ENCODE measurements at regions not wholly inside any gene's neighbourhood (a gene's known extent, or its start where the extent isn't known, plus 50 kb on each side); places are given as distances from the start of the nearest gene placed in this dataset.

- no peak for TF ChIP-seq HSF4 (CRISPR knock-in tag; IDR thresholded peaks at IDR 0.05; ENCODE audit: borderline replicate concordance)
- TF ChIP-seq BRCA1 (IDR thresholded peaks at IDR 0.05) = no peak
- TF ChIP-seq BRCA1 (CRISPR knock-in tag; IDR thresholded peaks at IDR 0.05) = no peak
- TF ChIP-seq NEUROD1 (IDR thresholded peaks at IDR 0.05; ENCODE audit: borderline replicate concordance, low read depth, low read length, partially characterized antibody) = no peak
- TF ChIP-seq ZNF239 (CRISPR knock-in tag; IDR thresholded peaks at IDR 0.05) = no peak
- no peak for TF ChIP-seq IRF2 (CRISPR knock-in tag; IDR thresholded peaks at IDR 0.05)
- TF ChIP-seq SMARCA5 (IDR thresholded peaks at IDR 0.05) = no peak
- no peak for TF ChIP-seq ZNF764 (CRISPR knock-in tag; IDR thresholded peaks at IDR 0.05; ENCODE audit: low read depth)
- TF ChIP-seq TCF7L2 (IDR thresholded peaks at IDR 0.05; ENCODE audit: low read depth, low read length) = no peak
- no peak for TF ChIP-seq CUX1 (CRISPR knock-in tag; IDR thresholded peaks at IDR 0.05)
- TF ChIP-seq ZC3H11A (IDR thresholded peaks at IDR 0.05; ENCODE audit: low read depth, low read length) = no peak
- TF ChIP-seq ZNF766 (CRISPR knock-in tag; conservative IDR thresholded peaks at IDR 0.05) = no peak
- no peak for TF ChIP-seq CEBPB (tag; IDR thresholded peaks at IDR 0.05)
- TF ChIP-seq ZNF740 (CRISPR knock-in tag; IDR thresholded peaks at IDR 0.05) = no peak
- TF ChIP-seq ZNF740 (tag; IDR thresholded peaks at IDR 0.05) = 0 out of 4 replicates have a peak, but pooled peaks of 1 of the 2 experiments have one; percentile 50
- TF ChIP-seq PTTG1 (tag; IDR thresholded peaks at IDR 0.05; ENCODE audit: low read depth) = no peak
- no peak for TF ChIP-seq E2F1 (CRISPR knock-in tag; IDR thresholded peaks at IDR 0.05)
- no peak for TF ChIP-seq CEBPZ (IDR thresholded peaks at IDR 0.05; ENCODE audit: borderline replicate concordance, low read depth, low read length)
Measured at GRCh38 chr5:18799482-18800128, 1165.3 kb downstream of the TAF11L14 start (continued).
